WTC11 (cell line): ENCODE measurements at regions not wholly inside any gene's neighbourhood (a gene's known extent, or its start where the extent isn't known, plus 50 kb on each side); places are given as distances from the start of the nearest gene placed in this dataset.

Experiments used
- ATAC-seq: fragments of 200-7000 bp; cut with Tn5 transposase; 2 replicates; pipeline ENCODE4 v1.10.0; 2021; ENCODE audit warnings: mild to moderate bottlenecking, moderate library complexity
- CTCF ChIA-PET: fragments of 300-600 bp; sonication (Branson Sonifier 250); formaldehyde crosslinking; loops from one replicate; lab custom pipeline; 2021; ENCODE audit warnings: antibody characterized with exemption; lab: Charles Lee
- POLR2A ChIA-PET: fragments of 350-600 bp; sonication (Branson Sonifier 250); formaldehyde crosslinking; loops from one replicate; lab custom pipeline; 2021; ENCODE audit warnings: antibody characterized with exemption; lab: Charles Lee
- DNase-seq: peaks from one replicate; pipeline ENCODE4 v3.0.0; 2021; ENCODE audit warnings: low spot score
- H3K27ac Mint-ChIP-seq: 2 replicates; pipeline ENCODE4 v1.8.0; 2021; ENCODE audit warnings: mixed read lengths
- H3K27me3 Mint-ChIP-seq: 2 replicates; pipeline ENCODE4 v1.8.0; 2021; ENCODE audit warnings: low read depth, mild to moderate bottlenecking, moderate library complexity, mixed read lengths
- H3K36me3 Mint-ChIP-seq: 2 replicates; pipeline ENCODE4 v1.8.0; 2021; ENCODE audit warnings: mixed read lengths
- H3K4me1 Mint-ChIP-seq: 2 replicates; pipeline ENCODE4 v1.8.0; 2022; ENCODE audit warnings: mixed read lengths
- H3K4me3 Mint-ChIP-seq: 2 replicates; pipeline ENCODE4 v1.8.0; 2021; ENCODE audit warnings: mild to moderate bottlenecking, moderate library complexity, mixed read lengths
- H3K9me3 Mint-ChIP-seq: 2 replicates; pipeline ENCODE4 v1.8.0; 2021; ENCODE audit warnings: mixed read lengths
- ESRRA ChIP-seq: sonication (generic); formaldehyde crosslinking; IDR thresholded peaks from 2 replicates; pipeline ENCODE4 v1.8.1; 2022; ENCODE audit warnings: mild to moderate bottlenecking, missing genetic modification reagents, borderline replicate concordance
- KAT7 ChIP-seq: sonication (generic); formaldehyde crosslinking; IDR thresholded peaks from 2 replicates; pipeline ENCODE4 v1.8.1; 2023; ENCODE audit warnings: missing genetic modification reagents, mild to moderate bottlenecking, borderline replicate concordance
- NFE2L1 ChIP-seq: sonication (generic); formaldehyde crosslinking; IDR thresholded peaks from 2 replicates; pipeline ENCODE4 v1.8.1; 2023; ENCODE audit warnings: missing genetic modification reagents
- PRRX2 ChIP-seq: fragments of 250-450 bp; sonication (Bioruptor Pico); IDR thresholded peaks from 2 replicates; pipeline ENCODE4 v1.8.0; 2021; ENCODE audit warnings: mild to moderate bottlenecking
- SMAD3 ChIP-seq: sonication (generic); formaldehyde crosslinking; IDR thresholded peaks from 2 replicates; pipeline ENCODE4 v1.8.0; 2022; ENCODE audit warnings: missing genetic modification reagents, mild to moderate bottlenecking, borderline replicate concordance
- ZNF671 ChIP-seq: fragments of 250-450 bp; sonication (Bioruptor Pico); IDR thresholded peaks from 2 replicates; pipeline ENCODE4 v1.8.0; 2021; ENCODE audit warnings: mild to moderate bottlenecking
- TF ChIP-seq, protein P1 (sequence below): sonication (generic); formaldehyde crosslinking; IDR thresholded peaks from 2 replicates; pipeline ENCODE4 v1.8.1; 2023; ENCODE audit warnings: mild to moderate bottlenecking, missing genetic modification reagents
- TF ChIP-seq, protein P2 (sequence below): sonication (generic); formaldehyde crosslinking; conservative IDR thresholded peaks from 2 replicates; pipeline ENCODE4 v1.8.1; 2023; ENCODE audit warnings: mild to moderate bottlenecking, low read depth, missing genetic modification reagents, moderate library complexity
- TF ChIP-seq, protein P3 (sequence below): sonication (generic); formaldehyde crosslinking; conservative IDR thresholded peaks from 2 replicates; pipeline ENCODE4 v1.8.1; 2022; ENCODE audit warnings: mild to moderate bottlenecking, missing genetic modification reagents
- TF ChIP-seq, protein P4 (sequence below): sonication (generic); formaldehyde crosslinking; IDR thresholded peaks from 2 replicates; pipeline ENCODE4 v1.8.1; 2023; ENCODE audit warnings: mild to moderate bottlenecking, missing genetic modification reagents, borderline replicate concordance
- TF ChIP-seq, protein P5 (sequence below): sonication (generic); formaldehyde crosslinking; IDR thresholded peaks from 2 replicates; pipeline ENCODE4 v1.8.1; 2022; ENCODE audit warnings: mild to moderate bottlenecking, moderate library complexity, missing genetic modification reagents
- TF ChIP-seq, protein P6 (sequence below): fragments of 250-450 bp; sonication (Bioruptor Pico); IDR thresholded peaks from 2 replicates; pipeline ENCODE4 v1.9.0; 2021; ENCODE audit warnings: mild to moderate bottlenecking, borderline replicate concordance
- TF ChIP-seq, protein P7 (sequence below): sonication (generic); formaldehyde crosslinking; IDR thresholded peaks from 2 replicates; pipeline ENCODE4 v1.8.0; 2022; ENCODE audit warnings: missing genetic modification reagents

DNA sequence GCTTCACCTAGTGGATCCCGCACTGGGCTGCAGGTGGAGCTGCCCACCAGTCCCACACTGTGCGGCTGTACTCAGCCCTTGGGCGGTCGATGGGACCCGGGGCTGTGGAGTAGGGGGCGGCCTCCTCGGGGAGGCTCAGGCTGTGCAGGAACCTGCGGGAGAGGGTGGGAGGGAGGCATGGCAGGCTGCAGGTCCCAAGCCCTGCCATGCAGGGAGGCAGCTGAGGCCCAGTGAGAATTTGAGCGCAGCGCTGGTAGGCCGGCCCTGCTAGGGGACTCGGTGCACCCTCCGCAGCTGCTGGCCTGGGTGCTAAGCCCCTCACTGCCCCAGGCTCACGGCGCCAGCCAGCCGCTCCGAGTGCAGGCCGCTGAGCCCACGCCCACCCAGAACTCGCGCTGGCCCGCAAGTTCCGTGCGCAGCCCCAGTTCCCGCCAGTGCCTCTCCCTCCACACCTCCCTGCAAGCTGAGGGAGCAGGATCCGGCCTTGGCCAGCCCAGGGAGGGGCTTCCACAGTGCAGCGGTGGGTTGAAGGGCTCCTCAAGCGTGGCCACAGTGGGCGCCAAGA is 1407.6 kb downstream of the EPHA7 start (continued):
- TF ChIP-seq, protein P1, sequence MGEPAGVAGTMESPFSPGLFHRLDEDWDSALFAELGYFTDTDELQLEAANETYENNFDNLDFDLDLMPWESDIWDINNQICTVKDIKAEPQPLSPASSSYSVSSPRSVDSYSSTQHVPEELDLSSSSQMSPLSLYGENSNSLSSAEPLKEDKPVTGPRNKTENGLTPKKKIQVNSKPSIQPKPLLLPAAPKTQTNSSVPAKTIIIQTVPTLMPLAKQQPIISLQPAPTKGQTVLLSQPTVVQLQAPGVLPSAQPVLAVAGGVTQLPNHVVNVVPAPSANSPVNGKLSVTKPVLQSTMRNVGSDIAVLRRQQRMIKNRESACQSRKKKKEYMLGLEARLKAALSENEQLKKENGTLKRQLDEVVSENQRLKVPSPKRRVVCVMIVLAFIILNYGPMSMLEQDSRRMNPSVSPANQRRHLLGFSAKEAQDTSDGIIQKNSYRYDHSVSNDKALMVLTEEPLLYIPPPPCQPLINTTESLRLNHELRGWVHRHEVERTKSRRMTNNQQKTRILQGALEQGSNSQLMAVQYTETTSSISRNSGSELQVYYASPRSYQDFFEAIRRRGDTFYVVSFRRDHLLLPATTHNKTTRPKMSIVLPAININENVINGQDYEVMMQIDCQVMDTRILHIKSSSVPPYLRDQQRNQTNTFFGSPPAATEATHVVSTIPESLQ (CRISPR knock-in tag) = no peak
- TF ChIP-seq KAT7 (CRISPR knock-in tag) = no peak
- TF ChIP-seq, all 79 proteins: peak for 0

DNA sequence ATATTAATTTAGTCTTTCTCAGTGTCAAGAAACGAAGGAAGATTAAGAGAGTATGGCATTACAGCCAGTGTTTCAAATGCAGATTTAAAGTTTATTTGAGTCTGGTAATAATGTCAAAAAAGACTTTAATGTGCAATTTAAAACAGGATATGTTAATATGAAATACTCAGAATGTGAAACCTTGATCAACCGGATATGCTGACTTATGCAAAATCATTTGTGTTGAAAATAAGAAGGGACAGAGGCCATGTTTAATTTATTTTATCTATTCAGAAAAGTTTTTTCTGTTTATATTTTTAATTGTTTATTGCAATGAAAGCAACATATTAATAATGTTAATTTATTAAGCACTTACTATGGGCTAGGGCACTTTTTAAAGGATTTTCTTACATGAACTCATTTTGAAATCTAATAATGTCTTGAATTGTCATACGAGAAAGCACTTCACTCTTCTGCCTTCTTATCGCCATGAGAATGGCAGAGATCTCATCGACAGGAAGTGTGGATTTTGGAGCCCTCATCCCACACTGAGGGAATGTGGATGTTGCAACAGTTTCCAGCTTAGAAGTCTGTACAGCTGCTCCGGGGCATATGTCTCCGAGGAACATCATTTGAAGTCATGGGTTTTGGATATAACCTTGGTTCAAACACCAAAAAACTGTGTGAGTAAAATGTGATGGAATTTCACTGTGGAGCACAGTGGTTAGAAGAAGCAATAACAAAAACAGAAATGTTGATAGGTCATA is 1410.4 kb downstream of the EPHA7 start:
- POLR2A ChIA-PET = no interaction called here
- H3K4me3 Mint-ChIP-seq = no peak overlapping the region
- no peak for DNase-seq
- no peak overlapping the region for H3K27ac Mint-ChIP-seq
- no peak for ATAC-seq
- CTCF ChIA-PET = no interaction called here
- peaks cover 15% of the 10 kb centered on the region for H3K9me3 Mint-ChIP-seq
- H3K4me1 Mint-ChIP-seq = no peaks in the 10 kb centered on the region
- H3K36me3 Mint-ChIP-seq = no peaks in the 10 kb centered on the region
- H3K27me3 Mint-ChIP-seq = no peaks in the 10 kb centered on the region
- TF ChIP-seq, protein P2, sequence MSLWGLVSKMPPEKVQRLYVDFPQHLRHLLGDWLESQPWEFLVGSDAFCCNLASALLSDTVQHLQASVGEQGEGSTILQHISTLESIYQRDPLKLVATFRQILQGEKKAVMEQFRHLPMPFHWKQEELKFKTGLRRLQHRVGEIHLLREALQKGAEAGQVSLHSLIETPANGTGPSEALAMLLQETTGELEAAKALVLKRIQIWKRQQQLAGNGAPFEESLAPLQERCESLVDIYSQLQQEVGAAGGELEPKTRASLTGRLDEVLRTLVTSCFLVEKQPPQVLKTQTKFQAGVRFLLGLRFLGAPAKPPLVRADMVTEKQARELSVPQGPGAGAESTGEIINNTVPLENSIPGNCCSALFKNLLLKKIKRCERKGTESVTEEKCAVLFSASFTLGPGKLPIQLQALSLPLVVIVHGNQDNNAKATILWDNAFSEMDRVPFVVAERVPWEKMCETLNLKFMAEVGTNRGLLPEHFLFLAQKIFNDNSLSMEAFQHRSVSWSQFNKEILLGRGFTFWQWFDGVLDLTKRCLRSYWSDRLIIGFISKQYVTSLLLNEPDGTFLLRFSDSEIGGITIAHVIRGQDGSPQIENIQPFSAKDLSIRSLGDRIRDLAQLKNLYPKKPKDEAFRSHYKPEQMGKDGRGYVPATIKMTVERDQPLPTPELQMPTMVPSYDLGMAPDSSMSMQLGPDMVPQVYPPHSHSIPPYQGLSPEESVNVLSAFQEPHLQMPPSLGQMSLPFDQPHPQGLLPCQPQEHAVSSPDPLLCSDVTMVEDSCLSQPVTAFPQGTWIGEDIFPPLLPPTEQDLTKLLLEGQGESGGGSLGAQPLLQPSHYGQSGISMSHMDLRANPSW = no peak
- TF ChIP-seq, protein P1 (CRISPR knock-in tag) = no peak
- TF ChIP-seq SMAD3 (CRISPR knock-in tag) = no peak
- TF ChIP-seq, protein P3, sequence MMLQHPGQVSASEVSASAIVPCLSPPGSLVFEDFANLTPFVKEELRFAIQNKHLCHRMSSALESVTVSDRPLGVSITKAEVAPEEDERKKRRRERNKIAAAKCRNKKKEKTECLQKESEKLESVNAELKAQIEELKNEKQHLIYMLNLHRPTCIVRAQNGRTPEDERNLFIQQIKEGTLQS (CRISPR knock-in tag) = no peak
- TF ChIP-seq, protein P4, sequence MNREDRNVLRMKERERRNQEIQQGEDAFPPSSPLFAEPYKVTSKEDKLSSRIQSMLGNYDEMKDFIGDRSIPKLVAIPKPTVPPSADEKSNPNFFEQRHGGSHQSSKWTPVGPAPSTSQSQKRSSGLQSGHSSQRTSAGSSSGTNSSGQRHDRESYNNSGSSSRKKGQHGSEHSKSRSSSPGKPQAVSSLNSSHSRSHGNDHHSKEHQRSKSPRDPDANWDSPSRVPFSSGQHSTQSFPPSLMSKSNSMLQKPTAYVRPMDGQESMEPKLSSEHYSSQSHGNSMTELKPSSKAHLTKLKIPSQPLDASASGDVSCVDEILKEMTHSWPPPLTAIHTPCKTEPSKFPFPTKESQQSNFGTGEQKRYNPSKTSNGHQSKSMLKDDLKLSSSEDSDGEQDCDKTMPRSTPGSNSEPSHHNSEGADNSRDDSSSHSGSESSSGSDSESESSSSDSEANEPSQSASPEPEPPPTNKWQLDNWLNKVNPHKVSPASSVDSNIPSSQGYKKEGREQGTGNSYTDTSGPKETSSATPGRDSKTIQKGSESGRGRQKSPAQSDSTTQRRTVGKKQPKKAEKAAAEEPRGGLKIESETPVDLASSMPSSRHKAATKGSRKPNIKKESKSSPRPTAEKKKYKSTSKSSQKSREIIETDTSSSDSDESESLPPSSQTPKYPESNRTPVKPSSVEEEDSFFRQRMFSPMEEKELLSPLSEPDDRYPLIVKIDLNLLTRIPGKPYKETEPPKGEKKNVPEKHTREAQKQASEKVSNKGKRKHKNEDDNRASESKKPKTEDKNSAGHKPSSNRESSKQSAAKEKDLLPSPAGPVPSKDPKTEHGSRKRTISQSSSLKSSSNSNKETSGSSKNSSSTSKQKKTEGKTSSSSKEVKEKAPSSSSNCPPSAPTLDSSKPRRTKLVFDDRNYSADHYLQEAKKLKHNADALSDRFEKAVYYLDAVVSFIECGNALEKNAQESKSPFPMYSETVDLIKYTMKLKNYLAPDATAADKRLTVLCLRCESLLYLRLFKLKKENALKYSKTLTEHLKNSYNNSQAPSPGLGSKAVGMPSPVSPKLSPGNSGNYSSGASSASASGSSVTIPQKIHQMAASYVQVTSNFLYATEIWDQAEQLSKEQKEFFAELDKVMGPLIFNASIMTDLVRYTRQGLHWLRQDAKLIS (CRISPR knock-in tag) = no peak
- TF ChIP-seq, protein P5, sequence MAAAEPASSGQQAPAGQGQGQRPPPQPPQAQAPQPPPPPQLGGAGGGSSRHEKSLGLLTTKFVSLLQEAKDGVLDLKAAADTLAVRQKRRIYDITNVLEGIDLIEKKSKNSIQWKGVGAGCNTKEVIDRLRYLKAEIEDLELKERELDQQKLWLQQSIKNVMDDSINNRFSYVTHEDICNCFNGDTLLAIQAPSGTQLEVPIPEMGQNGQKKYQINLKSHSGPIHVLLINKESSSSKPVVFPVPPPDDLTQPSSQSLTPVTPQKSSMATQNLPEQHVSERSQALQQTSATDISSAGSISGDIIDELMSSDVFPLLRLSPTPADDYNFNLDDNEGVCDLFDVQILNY (CRISPR knock-in tag) = no peak
- no peak for TF ChIP-seq ESRRA (CRISPR knock-in tag)
- no peak for TF ChIP-seq PRRX2 (CRISPR knock-in tag)
- TF ChIP-seq, protein P6, sequence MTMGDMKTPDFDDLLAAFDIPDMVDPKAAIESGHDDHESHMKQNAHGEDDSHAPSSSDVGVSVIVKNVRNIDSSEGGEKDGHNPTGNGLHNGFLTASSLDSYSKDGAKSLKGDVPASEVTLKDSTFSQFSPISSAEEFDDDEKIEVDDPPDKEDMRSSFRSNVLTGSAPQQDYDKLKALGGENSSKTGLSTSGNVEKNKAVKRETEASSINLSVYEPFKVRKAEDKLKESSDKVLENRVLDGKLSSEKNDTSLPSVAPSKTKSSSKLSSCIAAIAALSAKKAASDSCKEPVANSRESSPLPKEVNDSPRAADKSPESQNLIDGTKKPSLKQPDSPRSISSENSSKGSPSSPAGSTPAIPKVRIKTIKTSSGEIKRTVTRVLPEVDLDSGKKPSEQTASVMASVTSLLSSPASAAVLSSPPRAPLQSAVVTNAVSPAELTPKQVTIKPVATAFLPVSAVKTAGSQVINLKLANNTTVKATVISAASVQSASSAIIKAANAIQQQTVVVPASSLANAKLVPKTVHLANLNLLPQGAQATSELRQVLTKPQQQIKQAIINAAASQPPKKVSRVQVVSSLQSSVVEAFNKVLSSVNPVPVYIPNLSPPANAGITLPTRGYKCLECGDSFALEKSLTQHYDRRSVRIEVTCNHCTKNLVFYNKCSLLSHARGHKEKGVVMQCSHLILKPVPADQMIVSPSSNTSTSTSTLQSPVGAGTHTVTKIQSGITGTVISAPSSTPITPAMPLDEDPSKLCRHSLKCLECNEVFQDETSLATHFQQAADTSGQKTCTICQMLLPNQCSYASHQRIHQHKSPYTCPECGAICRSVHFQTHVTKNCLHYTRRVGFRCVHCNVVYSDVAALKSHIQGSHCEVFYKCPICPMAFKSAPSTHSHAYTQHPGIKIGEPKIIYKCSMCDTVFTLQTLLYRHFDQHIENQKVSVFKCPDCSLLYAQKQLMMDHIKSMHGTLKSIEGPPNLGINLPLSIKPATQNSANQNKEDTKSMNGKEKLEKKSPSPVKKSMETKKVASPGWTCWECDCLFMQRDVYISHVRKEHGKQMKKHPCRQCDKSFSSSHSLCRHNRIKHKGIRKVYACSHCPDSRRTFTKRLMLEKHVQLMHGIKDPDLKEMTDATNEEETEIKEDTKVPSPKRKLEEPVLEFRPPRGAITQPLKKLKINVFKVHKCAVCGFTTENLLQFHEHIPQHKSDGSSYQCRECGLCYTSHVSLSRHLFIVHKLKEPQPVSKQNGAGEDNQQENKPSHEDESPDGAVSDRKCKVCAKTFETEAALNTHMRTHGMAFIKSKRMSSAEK (CRISPR knock-in tag) = no peak
- TF ChIP-seq NFE2L1 (CRISPR knock-in tag) = no peak
- TF ChIP-seq ZNF671 (CRISPR knock-in tag) = no peak
- TF ChIP-seq, protein P7, sequence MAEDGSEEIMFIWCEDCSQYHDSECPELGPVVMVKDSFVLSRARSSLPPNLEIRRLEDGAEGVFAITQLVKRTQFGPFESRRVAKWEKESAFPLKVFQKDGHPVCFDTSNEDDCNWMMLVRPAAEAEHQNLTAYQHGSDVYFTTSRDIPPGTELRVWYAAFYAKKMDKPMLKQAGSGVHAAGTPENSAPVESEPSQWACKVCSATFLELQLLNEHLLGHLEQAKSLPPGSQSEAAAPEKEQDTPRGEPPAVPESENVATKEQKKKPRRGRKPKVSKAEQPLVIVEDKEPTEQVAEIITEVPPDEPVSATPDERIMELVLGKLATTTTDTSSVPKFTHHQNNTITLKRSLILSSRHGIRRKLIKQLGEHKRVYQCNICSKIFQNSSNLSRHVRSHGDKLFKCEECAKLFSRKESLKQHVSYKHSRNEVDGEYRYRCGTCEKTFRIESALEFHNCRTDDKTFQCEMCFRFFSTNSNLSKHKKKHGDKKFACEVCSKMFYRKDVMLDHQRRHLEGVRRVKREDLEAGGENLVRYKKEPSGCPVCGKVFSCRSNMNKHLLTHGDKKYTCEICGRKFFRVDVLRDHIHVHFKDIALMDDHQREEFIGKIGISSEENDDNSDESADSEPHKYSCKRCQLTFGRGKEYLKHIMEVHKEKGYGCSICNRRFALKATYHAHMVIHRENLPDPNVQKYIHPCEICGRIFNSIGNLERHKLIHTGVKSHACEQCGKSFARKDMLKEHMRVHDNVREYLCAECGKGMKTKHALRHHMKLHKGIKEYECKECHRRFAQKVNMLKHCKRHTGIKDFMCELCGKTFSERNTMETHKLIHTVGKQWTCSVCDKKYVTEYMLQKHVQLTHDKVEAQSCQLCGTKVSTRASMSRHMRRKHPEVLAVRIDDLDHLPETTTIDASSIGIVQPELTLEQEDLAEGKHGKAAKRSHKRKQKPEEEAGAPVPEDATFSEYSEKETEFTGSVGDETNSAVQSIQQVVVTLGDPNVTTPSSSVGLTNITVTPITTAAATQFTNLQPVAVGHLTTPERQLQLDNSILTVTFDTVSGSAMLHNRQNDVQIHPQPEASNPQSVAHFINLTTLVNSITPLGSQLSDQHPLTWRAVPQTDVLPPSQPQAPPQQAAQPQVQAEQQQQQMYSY (CRISPR knock-in tag) = no peak
